Activated T-helper 1 cell treated with anti-CD3 and anti-CD28 coated beads, Interleukin-12 subunit alpha, Interleukin-12 subunit beta, Interleukin-2, Interleukin-4 antibody, amounts not matched to agents 30 ng/mL and 10 ng/mL and 1 ng/mL, durations not matched to agents 14 hours and 24 hours and 36 hours (primary cell): ENCODE measurements at regions not wholly inside any gene's neighbourhood (a gene's known extent, or its start where the extent isn't known, plus 50 kb on each side); places are given as distances from the start of the nearest gene placed in this dataset.

Experiments used
- DNase-seq: peaks from one replicate; pipeline ENCODE4 v3.0.0; 2021; ENCODE audit warnings: low spot score
- H3K27ac Mint-ChIP-seq: one replicate; pipeline ENCODE4 v1.8.0; 2021; ENCODE audit warnings: mild to moderate bottlenecking, mixed read lengths
- H3K27me3 Mint-ChIP-seq: one replicate; pipeline ENCODE4 v1.8.0; 2022; ENCODE audit warnings: mild to moderate bottlenecking, moderate library complexity, mixed read lengths; ENCODE audit not compliant: insufficient read depth
- H3K36me3 Mint-ChIP-seq: one replicate; pipeline ENCODE4 v1.8.0; 2021; ENCODE audit warnings: low read depth, mixed read lengths
- H3K4me1 Mint-ChIP-seq: one replicate; pipeline ENCODE4 v1.8.0; 2021; ENCODE audit warnings: low read depth, mixed read lengths
- H3K4me3 Mint-ChIP-seq: one replicate; pipeline ENCODE4 v1.8.0; 2021; ENCODE audit warnings: mild to moderate bottlenecking, moderate library complexity, mixed read lengths
- H3K9me3 Mint-ChIP-seq: one replicate; pipeline ENCODE4 v1.8.0; 2021; ENCODE audit warnings: mixed read lengths
- intact Hi-C: fragments of 100-400 bp; cut with micrococcal nuclease; formaldehyde crosslinking; loops from one replicate; pipeline ENCODE4 v1.15.1; 2024

DNA sequence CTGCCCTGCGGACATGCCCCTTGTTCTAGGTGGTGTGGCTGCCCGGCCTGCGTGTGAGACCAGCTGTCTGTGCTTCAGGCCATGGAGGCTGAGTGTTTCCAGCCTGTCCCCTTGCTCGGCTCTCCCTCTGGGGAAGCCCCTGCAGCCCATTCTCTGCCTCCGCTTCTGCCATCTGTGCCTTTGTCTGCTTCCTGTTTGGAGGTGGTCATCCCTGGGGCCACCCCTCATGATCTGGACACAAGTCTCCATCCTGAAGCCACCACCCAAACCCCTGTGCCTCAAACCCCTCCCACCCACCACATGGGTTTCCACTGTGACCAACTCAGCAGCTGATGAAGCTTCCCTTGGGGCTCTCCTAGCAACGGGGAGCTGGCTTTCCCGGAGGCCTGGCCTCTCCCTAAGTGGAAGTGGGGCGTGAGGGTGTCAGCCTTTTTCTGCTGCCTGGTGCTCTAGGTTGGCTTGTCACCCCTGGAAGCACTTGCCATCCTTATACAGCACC is 184.9 kb downstream of the SEC14L1 start:
- DNase-seq: no peak
- Mint-ChIP-seq H3K9me3 (no peaks in the 10 kb centered on the region), H3K36me3 (no peaks in the 10 kb centered on the region), H3K4me1 (peaks cover 39% of the 10 kb centered on the region), H3K27me3 (peaks cover 2% of the 10 kb centered on the region), H3K27ac (peak overlapping the region; percentile 80), H3K4me3 (no peak overlapping the region)
- intact Hi-C loops: no loop called here

DNA sequence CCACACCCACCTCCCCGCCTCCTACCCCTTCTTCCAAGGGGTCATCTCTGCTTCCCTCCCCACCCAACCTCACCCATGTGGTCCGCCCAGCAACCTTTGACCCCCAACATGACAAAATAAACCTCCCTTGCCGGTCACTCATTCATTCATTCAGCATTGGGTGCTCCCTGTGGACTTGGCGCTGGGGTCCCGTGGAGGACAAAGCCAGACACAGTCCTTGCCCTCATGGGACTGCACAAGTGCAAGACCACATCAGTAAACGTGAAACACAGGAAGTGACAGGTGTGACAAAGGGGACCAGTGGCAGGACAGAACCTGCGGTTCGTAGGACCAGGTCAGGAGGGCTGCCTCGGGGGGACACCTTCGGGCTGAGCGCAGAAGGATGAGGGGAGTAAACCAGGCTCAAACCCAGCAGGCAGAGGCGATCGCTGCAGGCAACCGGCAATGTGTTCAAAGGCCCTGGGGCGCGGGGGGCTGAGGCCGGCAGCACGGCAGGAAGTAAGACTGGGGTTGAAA is 185.4 kb downstream of the SEC14L1 start:
- intact Hi-C loops: no loop called here
- Mint-ChIP-seq H3K27ac (peak overlapping the region; percentile 60), H3K4me3 (no peak overlapping the region), H3K4me1 (peaks cover 40% of the 10 kb centered on the region), H3K9me3 (no peaks in the 10 kb centered on the region), H3K27me3 (peaks cover 2% of the 10 kb centered on the region), H3K36me3 (no peaks in the 10 kb centered on the region)
- DNase-seq: no peak

DNA sequence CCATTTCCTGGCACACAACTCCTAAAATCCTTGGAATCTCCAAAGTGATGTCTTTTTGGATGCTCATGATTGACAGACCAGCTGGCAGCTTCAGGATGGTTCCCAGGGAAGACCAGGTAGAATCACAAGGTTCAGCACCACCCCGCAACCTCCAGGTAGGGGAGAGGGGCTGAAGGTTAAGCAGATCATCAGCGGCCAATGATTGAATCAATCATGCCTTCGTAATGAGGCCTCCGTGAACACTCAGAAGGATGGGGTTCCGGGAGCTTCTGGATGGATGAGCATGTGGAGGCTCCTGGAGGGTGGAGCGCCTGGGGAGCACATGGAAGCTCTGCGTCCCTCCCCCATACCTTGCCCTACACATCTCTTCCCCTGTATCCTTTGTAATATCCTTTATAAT is 185.9 kb downstream of the SEC14L1 start:
- intact Hi-C loops: no loop called here

DNA sequence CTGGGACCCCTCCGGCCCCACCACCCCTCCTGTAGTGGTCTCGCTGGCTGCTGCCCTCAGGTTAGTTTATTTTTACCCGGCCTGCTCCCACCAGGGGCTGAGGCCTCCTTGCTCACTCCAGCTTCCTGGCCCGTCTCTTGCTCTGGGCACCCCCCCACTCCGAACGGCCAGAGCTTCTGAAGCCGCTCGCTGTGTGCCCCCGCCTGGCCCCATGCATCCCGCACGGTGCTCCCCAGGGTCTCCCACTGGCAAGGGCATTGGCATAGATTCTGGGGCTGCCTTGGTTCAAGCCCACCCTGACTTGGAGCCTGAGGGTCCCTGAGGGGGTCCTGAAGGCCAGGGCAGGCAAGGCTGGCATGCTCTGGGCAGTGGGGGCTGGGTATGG is 186.4 kb downstream of the SEC14L1 start:
- Mint-ChIP-seq H3K4me3 (no peak overlapping the region), H3K27me3 (peaks cover 2% of the 10 kb centered on the region), H3K36me3 (no peaks in the 10 kb centered on the region), H3K27ac (no peak overlapping the region), H3K4me1 (peaks cover 50% of the 10 kb centered on the region), H3K9me3 (no peaks in the 10 kb centered on the region)
- DNase-seq: no peak
- intact Hi-C loops: no loop called here

More for the DNA sequence above, 185.9 kb downstream of the SEC14L1 start:
- Mint-ChIP-seq H3K27me3 (peaks cover 2% of the 10 kb centered on the region), H3K36me3 (no peaks in the 10 kb centered on the region), H3K4me3 (no peak overlapping the region), H3K27ac (peak overlapping the region; percentile 22), H3K4me1 (peaks cover 45% of the 10 kb centered on the region), H3K9me3 (no peaks in the 10 kb centered on the region)
- DNase-seq: no peak

DNA sequence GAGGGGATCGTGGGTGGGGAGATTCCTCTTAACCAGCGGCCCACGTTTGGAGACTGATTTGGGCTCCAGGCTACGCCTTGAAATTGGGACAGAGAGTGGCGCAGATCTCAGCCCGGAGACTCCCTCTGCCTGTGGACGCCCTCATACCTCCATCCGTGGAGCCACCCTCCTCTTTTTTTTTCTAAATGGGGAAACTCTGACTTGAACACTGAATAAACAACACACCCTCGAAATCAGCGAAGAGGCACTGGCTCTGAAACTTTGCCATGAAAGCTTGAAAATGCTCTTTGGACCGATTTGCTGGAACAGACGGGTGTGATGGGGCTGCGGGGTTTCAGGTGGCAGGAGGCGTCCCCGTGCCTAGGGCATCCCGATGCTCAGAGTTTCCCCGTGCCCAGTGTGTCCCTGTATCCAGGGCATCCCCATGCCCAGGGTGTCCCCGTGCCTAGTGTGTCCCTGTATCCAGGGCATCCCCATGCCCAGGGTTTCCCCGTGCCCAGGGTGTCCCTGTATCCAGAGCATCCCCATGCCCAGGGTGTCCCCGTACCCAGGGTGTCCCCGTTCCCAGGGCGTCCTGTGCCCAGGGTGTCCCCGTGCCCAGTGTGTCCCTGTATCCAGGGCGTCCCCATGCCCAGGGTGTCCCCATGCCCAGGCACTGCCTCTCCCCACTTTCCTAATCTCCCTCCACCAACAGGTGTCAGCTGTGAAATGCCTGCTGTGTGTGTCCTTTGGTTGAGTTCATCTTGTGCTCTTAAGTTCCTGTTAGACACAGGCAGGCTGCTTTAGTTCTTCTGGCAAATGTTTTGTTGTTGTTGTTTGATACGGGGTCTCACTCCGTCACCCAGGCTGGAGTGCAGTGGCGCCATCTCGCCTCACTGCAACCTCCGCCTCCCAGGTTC is 187.0 kb downstream of the SEC14L1 start:
- no peak overlapping the region for H3K4me3 Mint-ChIP-seq
- H3K27ac Mint-ChIP-seq: no peak overlapping the region
- DNase-seq: no peak
- H3K36me3 Mint-ChIP-seq: no peaks in the 10 kb centered on the region
- peaks cover 56% of the 10 kb centered on the region for H3K4me1 Mint-ChIP-seq
- H3K27me3 Mint-ChIP-seq: peaks cover 2% of the 10 kb centered on the region
- intact Hi-C loops: no loop called here
- peaks cover 4% of the 10 kb centered on the region for H3K9me3 Mint-ChIP-seq

DNA sequence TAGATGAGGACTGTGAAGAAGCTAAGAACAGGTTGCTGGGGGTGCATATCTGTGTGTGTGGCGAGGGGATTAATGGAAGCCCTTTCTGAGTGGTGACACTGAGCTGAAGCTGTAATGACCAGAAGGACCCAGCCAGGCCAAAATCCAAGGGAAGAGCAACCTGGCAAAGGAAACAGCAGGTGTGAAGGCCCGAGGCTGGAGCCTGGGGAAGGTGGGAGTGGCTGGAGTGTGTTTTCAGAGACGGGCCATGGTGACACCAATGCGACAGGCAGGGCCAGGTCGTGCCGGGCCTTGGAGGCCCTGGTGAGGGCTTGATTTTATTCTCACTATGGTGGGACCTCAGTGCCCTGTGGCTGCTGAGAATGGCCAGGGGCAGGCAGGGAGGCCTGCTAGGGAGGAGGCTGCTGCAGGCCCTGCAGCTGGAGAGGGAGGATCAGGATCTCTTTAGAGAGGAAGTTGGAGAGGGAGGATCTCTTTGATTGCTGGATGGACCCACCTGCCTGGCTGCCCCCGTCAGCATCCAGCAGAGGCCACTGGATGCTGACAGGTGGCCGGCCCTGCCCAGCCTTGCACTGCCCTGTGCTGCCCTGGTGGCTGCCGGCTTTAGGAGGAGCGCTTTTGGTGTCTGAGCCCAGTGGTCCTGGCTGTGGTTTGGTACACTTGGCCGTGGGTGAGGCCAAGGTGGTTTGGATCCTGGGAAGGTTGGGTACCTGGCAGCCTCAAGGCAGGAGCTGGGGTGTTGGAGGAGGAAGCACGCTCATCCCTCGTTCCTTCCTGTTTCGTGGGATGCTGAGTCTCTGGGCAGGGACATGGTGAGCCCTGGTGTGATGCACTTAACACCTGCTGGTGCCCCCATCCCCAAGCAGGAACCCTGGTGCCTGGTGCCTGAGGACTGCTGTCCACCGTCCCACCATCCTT is 188.3 kb downstream of the SEC14L1 start:
- Mint-ChIP-seq H3K9me3 (peaks cover 7% of the 10 kb centered on the region), H3K36me3 (no peaks in the 10 kb centered on the region), H3K4me3 (no peak overlapping the region), H3K4me1 (peaks cover 63% of the 10 kb centered on the region), H3K27me3 (peaks cover 2% of the 10 kb centered on the region), H3K27ac (no peak overlapping the region)
- intact Hi-C loops: no loop called here
- DNase-seq: no peak

DNA sequence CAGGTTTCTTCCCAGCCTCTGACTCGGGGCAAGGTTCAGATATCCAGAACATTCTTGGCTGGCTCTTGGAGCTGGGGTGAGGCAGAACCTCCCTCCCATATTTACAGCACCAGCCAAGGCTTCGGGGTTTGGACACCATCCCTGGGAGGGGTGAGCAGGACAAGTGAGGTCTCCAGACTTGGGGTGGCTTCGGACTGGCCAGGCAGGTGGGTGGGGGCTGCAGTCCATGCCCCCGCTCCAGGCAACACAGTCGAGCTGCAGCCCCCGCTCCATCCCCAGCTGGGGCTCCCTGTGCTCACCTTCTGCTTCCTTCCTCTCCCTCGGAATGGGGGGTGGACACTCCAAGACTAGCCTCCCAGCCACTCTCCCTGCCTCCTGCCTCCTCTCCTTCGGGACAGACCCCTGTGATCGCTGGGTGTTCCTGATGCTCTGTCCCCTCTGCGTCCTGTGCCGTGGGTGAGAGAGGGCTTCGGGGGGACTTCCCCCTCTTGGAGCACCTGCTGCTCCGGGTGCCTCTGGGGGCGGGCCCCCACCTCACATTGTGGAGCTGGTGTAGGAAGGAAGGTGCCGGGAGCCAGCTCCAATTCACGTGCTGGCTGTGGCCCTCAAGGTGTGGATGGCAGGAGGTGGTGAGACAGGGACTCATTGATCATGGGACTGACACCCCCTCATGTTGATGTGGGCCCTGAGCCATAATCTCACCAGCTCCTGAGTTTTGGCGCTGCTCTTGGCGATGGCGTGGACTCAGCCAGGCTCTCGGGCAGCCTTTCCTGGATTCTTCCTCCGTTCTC is 189.2 kb downstream of the SEC14L1 start:
- peaks cover 7% of the 10 kb centered on the region for H3K9me3 Mint-ChIP-seq
- intact Hi-C loops: loop anchor here (5.0 to 10.0 kb wide), 4 partner anchors 122 to 682 kb away; no protein-coding TSS in a partner anchor
- DNase-seq: no peak
- peaks cover 2% of the 10 kb centered on the region for H3K27me3 Mint-ChIP-seq
- H3K4me3 Mint-ChIP-seq: no peak overlapping the region
- no peaks in the 10 kb centered on the region for H3K36me3 Mint-ChIP-seq
- no peak overlapping the region for H3K27ac Mint-ChIP-seq
- peaks cover 54% of the 10 kb centered on the region for H3K4me1 Mint-ChIP-seq

DNA sequence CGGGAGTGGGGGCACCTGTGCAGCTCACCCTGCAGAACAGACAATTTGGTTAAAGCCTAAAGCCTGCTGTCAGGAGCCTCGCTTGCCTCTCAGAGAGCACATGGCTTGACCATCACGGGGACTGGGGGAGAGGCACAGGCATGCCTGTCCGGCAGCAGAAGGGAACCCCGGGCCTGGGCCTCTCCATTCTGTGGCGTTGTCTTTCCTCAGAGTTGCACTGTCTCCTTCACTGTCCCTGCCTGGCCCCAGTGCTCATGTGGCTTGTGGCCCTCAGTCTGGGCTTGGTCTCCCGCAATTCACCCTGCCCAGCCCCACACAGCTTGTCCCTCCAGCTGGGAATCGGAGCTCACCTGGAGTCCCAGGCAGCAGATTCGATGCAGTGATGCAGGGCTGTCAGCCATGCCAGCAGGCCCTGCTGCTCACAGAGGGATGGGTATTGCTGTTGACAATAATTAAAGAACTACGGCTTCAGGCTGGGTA is 189.9 kb downstream of the SEC14L1 start:
- Mint-ChIP-seq H3K4me1 (peaks cover 48% of the 10 kb centered on the region), H3K36me3 (no peaks in the 10 kb centered on the region), H3K27ac (no peak overlapping the region), H3K4me3 (no peak overlapping the region), H3K9me3 (peaks cover 7% of the 10 kb centered on the region), H3K27me3 (peaks cover 2% of the 10 kb centered on the region)
- intact Hi-C loops: loop anchor here (1.0 to 10.0 kb wide), 10 partner anchors 46 to 682 kb away; no protein-coding TSS in a partner anchor
- DNase-seq: no peak

DNA sequence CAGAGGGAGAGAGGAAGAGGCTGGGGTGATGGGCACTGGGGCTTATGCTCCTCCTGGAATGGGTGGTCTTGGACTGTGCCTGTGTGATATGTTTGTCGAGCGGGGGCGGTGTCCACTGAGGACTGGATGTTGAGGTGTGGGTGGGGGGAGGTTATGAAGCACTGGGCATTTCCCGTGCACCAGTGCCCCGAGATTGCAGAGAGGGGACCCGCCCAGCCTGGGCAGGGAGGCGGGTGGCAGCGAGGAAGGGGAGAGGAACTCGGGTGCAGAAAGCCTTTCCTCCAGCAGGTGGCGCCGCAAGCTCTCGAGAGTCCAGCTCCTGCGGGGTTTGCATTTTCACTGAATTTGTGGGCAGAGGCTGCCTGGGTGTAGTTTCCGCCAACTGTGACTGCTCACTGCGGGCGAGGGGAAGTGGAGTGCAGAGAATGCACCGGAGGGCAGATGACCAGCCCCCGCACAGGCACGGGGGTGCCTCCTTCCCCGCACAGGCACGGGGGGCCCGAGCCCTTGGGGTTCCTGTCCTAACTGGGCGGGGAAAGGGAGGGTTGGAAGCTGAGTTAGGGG is 190.6 kb downstream of the SEC14L1 start:
- intact Hi-C loops: loop anchor here (1.0 to 10.0 kb wide), 10 partner anchors 45 to 681 kb away; no protein-coding TSS in a partner anchor
- peaks cover 42% of the 10 kb centered on the region for H3K4me1 Mint-ChIP-seq

DNA sequence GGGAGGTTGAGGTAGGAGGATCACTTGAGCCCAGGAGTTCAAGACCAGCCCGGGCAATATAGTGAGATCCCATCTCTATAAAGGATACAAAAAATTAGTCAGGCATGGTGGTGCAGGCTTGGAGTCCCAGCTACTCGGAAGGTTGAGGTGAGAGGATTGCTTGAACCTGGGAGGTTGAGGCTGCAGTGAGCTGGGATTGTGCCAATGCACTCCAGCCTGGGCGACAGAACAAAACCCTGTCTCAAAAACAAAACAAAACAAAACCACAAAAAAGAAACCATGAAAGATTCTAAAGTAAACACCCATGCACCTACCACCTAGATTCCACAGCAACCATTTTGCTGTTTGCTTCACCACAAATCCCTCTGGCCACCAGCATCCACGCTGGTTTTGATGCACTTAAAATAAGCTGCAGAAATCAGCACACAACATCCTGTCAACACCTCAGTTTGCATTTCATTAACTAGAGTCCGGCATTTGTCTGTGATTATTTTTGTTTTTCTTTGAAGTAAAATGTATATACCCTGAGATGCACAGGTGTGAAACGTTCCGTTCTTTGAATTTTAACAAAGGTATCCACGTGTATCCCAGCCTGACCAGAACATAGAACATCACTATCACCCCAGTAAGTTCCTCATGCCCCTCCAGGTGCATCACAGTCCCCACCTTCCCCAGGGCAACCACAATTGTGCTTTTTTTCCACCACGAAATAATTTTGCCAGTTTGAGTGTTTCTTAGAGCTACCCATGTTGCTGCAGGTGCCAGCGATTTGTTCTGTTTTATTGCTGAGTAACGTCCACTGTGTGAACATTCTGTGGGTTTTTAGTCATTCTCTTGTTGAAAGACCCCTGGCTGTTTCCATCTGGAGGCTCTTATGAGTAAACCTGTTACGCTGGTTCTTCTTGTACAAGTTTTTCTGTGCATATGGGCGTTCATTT is 191.5 kb downstream of the SEC14L1 start:
- no peaks in the 10 kb centered on the region for H3K27me3 Mint-ChIP-seq
- intact Hi-C loops: loop anchor here (1.0 to 10.0 kb wide), 7 partner anchors 14 to 680 kb away; no protein-coding TSS in a partner anchor

More for the DNA sequence above, 190.6 kb downstream of the SEC14L1 start:
- peaks cover 2% of the 10 kb centered on the region for H3K27me3 Mint-ChIP-seq
- no peaks in the 10 kb centered on the region for H3K36me3 Mint-ChIP-seq
- H3K27ac Mint-ChIP-seq: peak overlapping the region; percentile 86
- H3K4me3 Mint-ChIP-seq: peak overlapping the region; percentile 73
- peaks cover 7% of the 10 kb centered on the region for H3K9me3 Mint-ChIP-seq
- DNase-seq: peak; percentile 90

More for the DNA sequence above, 191.5 kb downstream of the SEC14L1 start:
- H3K9me3 Mint-ChIP-seq: peaks cover 8% of the 10 kb centered on the region
- DNase-seq: peak; percentile 57
- peaks cover 1% of the 10 kb centered on the region for H3K36me3 Mint-ChIP-seq
- peak overlapping the region; percentile 86 for H3K27ac Mint-ChIP-seq
- H3K4me1 Mint-ChIP-seq: peaks cover 39% of the 10 kb centered on the region
- peak overlapping the region; percentile 73 for H3K4me3 Mint-ChIP-seq
